MM.1S (cell line): ENCODE measurements at regions not wholly inside any gene's neighbourhood (a gene's known extent, or its start where the extent isn't known, plus 50 kb on each side); places are given as distances from the start of the nearest gene placed in this dataset.

Experiments
- DNase-seq: peaks from one replicate; pipeline ENCODE4 v3.0.0-alpha.2; 2015
- H2AFZ ChIP-seq: fragments of 300-600 bp; sonication (generic); 2 replicates; pipeline ENCODE4 v1.6.0; 2016; ENCODE audit warnings: antibody characterized with exemption, low read length
- H3F3A ChIP-seq: fragments of 300-600 bp; sonication (generic); 2 replicates; pipeline ENCODE4 v1.6.1; 2016; ENCODE audit warnings: mild to moderate bottlenecking, antibody characterized with exemption, low read length, moderate library complexity, mixed read lengths; ENCODE audit not compliant: insufficient read depth
- H3K27ac ChIP-seq: fragments of 300-600 bp; sonication (generic); 2 replicates; pipeline ENCODE4 v1.5.1; 2016; ENCODE audit warnings: mild to moderate bottlenecking, low read length
- H3K27me3 ChIP-seq: fragments of 300-600 bp; sonication (generic); replicated peaks from 2 replicates; pipeline ENCODE4 v1.6.0; 2016; ENCODE audit warnings: low read length; ENCODE audit not compliant: insufficient read depth
- H3K36me3 ChIP-seq: fragments of 300-600 bp; sonication (generic); replicated peaks from 2 replicates; pipeline ENCODE4 v1.6.1; 2016; ENCODE audit warnings: mild to moderate bottlenecking, low read length, mixed read lengths; ENCODE audit not compliant: insufficient read depth
- H3K4me1 ChIP-seq: fragments of 300-600 bp; sonication (generic); 2 replicates; pipeline ENCODE4 v1.6.1; 2016; ENCODE audit warnings: low read length, mixed read lengths
- H3K4me2 ChIP-seq: fragments of 300-600 bp; sonication (generic); 2 replicates; pipeline ENCODE4 v1.6.0; 2016; ENCODE audit warnings: low read depth, low read length
- H3K4me3 ChIP-seq: fragments of 300-600 bp; sonication (generic); 2 replicates; pipeline ENCODE4 v1.5.1; 2016; ENCODE audit warnings: low read length, mixed read lengths
- H3K79me2 ChIP-seq: fragments of 300-600 bp; sonication (generic); 2 replicates; pipeline ENCODE4 v1.6.1; 2016; ENCODE audit warnings: mixed run types, low read length, mixed read lengths
- H3K9ac ChIP-seq: fragments of 300-600 bp; sonication (generic); 2 replicates; pipeline ENCODE4 v1.6.1; 2016; ENCODE audit warnings: low read length, mixed read lengths
- H3K9me2 ChIP-seq: fragments of 300-600 bp; sonication (generic); replicated peaks from 2 replicates; pipeline ENCODE4 v1.6.1; 2016; ENCODE audit warnings: mild to moderate bottlenecking, low read length, mixed read lengths; ENCODE audit not compliant: insufficient read depth
- H3K9me3 ChIP-seq: fragments of 300-600 bp; sonication (generic); replicated peaks from 2 replicates; pipeline ENCODE4 v1.6.1; 2016; ENCODE audit warnings: mild to moderate bottlenecking, low read length, mixed read lengths; ENCODE audit not compliant: insufficient read depth
- H4K20me1 ChIP-seq: fragments of 300-600 bp; sonication (generic); 2 replicates; pipeline ENCODE4 v1.6.1; 2016; ENCODE audit warnings: mild to moderate bottlenecking, low read length, moderate library complexity, mixed read lengths; ENCODE audit not compliant: insufficient read depth
- EZH2 ChIP-seq: fragments of 300-600 bp; sonication (generic); optimal IDR thresholded peaks from 2 replicates; pipeline ENCODE3; 2017; ENCODE audit warnings: low read depth, mild to moderate bottlenecking, antibody characterized with exemption, low read length, mixed read lengths
- EZH2phosphoT487 ChIP-seq: fragments of 300-600 bp; sonication (generic); IDR thresholded peaks from 2 replicates; pipeline ENCODE4 v1.6.1; 2018; ENCODE audit warnings: antibody characterized with exemption, low read length
- TF ChIP-seq, protein P1 (sequence below): fragments of 300-600 bp; sonication (generic); IDR thresholded peaks from 2 replicates; pipeline ENCODE4 v1.5.1; 2016; ENCODE audit warnings: antibody characterized with exemption, low read length, mixed read lengths

DNA sequence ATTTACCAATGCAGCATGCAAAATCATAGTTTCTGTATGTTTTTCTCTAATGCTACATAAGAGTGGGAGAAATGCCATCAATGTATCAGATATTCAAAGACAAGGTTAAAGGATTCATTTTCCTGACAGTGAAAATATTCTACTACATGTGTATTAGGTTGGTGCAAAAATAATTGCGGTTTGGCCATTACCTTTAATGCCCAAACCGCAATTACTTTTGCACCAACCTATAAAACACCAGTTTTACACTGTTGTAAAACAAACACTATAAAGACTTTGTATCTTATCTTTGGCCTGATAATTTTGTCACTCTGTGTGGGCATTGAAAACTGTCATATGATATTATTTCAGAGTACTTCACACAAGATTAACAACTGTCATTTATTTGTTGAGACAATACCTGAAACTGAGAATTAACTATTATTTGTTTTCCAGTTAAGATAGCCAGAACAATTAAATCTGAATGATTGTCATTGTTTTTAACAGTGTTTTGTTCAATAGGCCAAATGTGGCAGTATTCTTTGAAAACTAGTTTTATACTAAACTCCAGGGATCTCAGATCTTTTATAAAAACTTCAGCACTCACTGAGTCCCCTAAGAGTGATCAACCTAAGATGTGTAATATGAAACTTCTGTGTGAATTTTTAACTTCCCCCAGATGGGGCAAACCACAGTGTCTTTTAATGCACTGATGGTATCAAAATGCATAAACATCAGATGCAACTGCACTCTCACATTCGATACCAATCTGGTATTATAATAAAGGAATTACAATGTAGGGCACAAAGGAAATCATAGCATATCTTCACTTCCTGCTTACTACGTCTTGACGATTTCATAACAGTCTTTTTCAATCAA is 53.8 kb upstream of the FBN2 start:
- no peak for DNase-seq
- no peaks in the 10 kb centered on the region for H3K9me3 ChIP-seq
- H3K9me2 ChIP-seq: no peaks in the 10 kb centered on the region
- H3K4me2 ChIP-seq: no peak overlapping the region
- no peak for TF ChIP-seq EZH2
- TF ChIP-seq, protein P1, sequence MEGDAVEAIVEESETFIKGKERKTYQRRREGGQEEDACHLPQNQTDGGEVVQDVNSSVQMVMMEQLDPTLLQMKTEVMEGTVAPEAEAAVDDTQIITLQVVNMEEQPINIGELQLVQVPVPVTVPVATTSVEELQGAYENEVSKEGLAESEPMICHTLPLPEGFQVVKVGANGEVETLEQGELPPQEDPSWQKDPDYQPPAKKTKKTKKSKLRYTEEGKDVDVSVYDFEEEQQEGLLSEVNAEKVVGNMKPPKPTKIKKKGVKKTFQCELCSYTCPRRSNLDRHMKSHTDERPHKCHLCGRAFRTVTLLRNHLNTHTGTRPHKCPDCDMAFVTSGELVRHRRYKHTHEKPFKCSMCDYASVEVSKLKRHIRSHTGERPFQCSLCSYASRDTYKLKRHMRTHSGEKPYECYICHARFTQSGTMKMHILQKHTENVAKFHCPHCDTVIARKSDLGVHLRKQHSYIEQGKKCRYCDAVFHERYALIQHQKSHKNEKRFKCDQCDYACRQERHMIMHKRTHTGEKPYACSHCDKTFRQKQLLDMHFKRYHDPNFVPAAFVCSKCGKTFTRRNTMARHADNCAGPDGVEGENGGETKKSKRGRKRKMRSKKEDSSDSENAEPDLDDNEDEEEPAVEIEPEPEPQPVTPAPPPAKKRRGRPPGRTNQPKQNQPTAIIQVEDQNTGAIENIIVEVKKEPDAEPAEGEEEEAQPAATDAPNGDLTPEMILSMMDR: no peak
- no peak for TF ChIP-seq EZH2phosphoT487
- H3K36me3 ChIP-seq: no peaks in the 10 kb centered on the region
- H3K79me2 ChIP-seq: no peaks in the 10 kb centered on the region
- no peak overlapping the region for H3K9ac ChIP-seq
- H3K4me1 ChIP-seq: no peaks in the 10 kb centered on the region
- no peaks in the 10 kb centered on the region for H3F3A ChIP-seq
- no peaks in the 10 kb centered on the region for H3K27me3 ChIP-seq
- H2AFZ ChIP-seq: no peak overlapping the region
- H3K4me3 ChIP-seq: no peak overlapping the region
- no peaks in the 10 kb centered on the region for H4K20me1 ChIP-seq
- H3K27ac ChIP-seq: no peak overlapping the region

DNA sequence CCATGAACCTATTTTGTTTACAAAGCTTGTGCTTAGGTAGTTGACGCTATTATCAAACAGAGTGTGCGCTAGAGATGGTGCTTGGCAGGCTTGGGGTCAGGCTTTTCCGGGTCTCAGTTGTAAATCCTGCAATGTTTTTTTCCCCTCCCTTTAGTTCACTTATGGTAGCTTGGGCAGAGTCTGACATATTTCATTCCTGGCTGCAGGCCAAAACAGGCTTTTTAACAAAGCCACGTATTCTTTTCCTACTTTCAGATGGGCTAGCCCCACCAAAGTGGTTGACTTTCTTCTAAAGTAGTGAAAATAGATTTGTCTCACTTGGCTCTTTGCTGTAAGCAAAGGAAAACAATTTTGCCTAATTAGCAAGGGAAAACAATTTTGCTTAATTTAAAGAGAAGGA is 58.0 kb upstream of the FBN2 start:
- Histone ChIP-seq H3K4me2 (no peak overlapping the region), H4K20me1 (no peaks in the 10 kb centered on the region), H3K27ac (no peak overlapping the region), H3K36me3 (no peaks in the 10 kb centered on the region), H3K9ac (no peak overlapping the region), H3K9me3 (no peaks in the 10 kb centered on the region), H2AFZ (no peak overlapping the region), H3K4me3 (no peak overlapping the region), H3F3A (no peaks in the 10 kb centered on the region), H3K9me2 (no peaks in the 10 kb centered on the region), H3K79me2 (no peaks in the 10 kb centered on the region), H3K27me3 (no peaks in the 10 kb centered on the region), H3K4me1 (no peaks in the 10 kb centered on the region)
- TF ChIP-seq, protein P1: no peak
- TF ChIP-seq EZH2phosphoT487 (no peak), EZH2 (no peak)
- no peak for DNase-seq

DNA sequence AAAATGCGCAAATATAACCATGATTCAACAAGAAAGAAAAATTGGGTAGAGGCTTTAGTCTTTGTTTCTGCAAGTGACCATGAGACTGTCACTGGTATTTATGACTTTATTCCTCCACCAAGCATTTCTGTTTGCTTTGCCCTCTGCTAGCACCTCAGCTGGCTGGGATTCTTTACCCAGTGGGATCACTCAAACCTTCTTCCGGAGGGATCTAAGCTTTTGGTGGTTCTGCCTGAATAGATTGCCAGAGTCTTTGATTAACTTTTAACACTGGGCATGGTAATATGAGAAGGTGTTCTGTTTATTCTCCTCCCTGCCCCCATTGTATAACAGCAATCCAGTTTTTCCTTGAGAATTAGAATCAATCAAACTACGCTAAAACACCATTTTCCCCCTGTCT is 59.1 kb upstream of the FBN2 start:
- H3F3A ChIP-seq: no peaks in the 10 kb centered on the region
- H3K27me3 ChIP-seq: no peaks in the 10 kb centered on the region
- H3K4me3 ChIP-seq: no peak overlapping the region
- no peaks in the 10 kb centered on the region for H3K4me1 ChIP-seq
- H3K9ac ChIP-seq: no peak overlapping the region
- H3K79me2 ChIP-seq: no peaks in the 10 kb centered on the region
- H2AFZ ChIP-seq: no peak overlapping the region
- H3K9me3 ChIP-seq: no peaks in the 10 kb centered on the region
- H3K36me3 ChIP-seq: no peaks in the 10 kb centered on the region
- H4K20me1 ChIP-seq: no peaks in the 10 kb centered on the region
- TF ChIP-seq, protein P1: no peak
- TF ChIP-seq EZH2phosphoT487: no peak
- TF ChIP-seq EZH2: no peak
- H3K4me2 ChIP-seq: no peak overlapping the region
- no peaks in the 10 kb centered on the region for H3K9me2 ChIP-seq
- H3K27ac ChIP-seq: no peak overlapping the region
- no peak for DNase-seq
